ENCODE measurements at regions not wholly inside any gene's neighbourhood (a gene's known extent, or its start where the extent isn't known, plus 50 kb on each side); places are given as distances from the start of the nearest gene placed in this dataset.

DNA sequence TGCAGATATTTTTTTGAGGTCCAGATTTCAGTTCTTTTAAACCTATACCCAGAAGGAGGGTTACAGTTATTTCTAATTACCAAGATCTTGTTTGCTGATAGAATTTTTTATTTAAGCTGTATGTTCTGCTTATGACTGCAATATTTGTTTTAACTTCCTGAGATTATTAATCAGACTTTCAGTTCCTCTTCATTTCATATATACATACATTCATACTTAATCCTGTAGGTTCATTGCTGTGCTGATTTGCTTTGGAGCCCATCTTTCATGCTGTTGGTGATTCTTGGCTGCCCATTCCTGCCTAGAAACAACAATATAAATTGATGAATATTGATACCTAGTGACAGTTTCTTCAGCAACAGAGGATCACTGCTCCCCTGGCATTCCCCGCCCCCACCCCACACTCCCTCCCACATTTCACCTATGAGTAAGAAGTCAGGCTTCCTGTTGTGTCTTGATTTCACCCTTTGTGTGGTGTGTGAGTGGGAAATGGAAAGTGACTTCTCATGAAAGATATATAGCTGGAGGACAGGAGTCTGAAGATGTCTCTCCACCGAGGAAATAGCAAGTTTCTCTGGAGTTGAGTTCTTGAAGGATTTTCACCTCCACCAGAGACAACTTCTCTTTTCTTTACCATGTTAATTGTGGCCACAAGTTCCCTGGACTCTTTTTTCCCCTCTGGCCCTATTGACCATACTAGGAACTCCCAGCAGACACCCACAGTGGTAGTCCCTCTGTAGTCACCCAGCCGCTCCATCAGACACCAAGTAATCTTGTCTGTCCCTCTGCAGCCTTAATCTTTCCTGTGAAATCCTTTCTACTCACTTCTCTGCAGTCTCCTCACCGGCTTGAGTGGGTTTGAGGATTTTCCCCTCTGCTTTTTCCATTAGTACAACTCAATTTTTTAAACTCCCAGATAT is 118.4 kb downstream of the ASB9 start:
- Histone ChIP-seq H4K91ac (ENCODE audit: low read depth, low read length) (no peak overlapping the region), H3K4me3 (ENCODE audit: low read depth, low read length) (no peak overlapping the region), H3K23ac (ENCODE audit: low read length) (no peak overlapping the region), H2AK5ac (ENCODE audit: low read length) (no peak overlapping the region), H2AFZ (ENCODE audit: insufficient read depth, low read length, poor library complexity) (no peak overlapping the region), H3K9me3 (ENCODE audit: insufficient read depth, low read depth, low read length) (no peaks in the 10 kb centered on the region), H3K27me3 (ENCODE audit: insufficient read depth, low read length) (no peaks in the 10 kb centered on the region), H3K9ac (ENCODE audit: low read length) (no peak overlapping the region), H3K18ac (ENCODE audit: low read length) (no peak overlapping the region), H3K4me1 (ENCODE audit: control insufficient read depth in 1 of 2, insufficient read depth in 2 of 2, low read length in 2 of 2) (peaks cover 0 to 2% of the 10 kb centered on the region in 2 experiments), H3K79me1 (ENCODE audit: low read length) (no peaks in the 10 kb centered on the region), H2BK12ac (ENCODE audit: low read length) (no peak overlapping the region), H3K4ac (ENCODE audit: low read depth, low read length) (no peak overlapping the region), H3K27ac (ENCODE audit: low read depth, low read length) (no peak overlapping the region), H3K4me2 (ENCODE audit: low read length) (no peak overlapping the region), H4K8ac (ENCODE audit: low read depth, low read length) (no peak overlapping the region), H3K79me2 (ENCODE audit: control insufficient read depth, insufficient read depth, low read length, poor library complexity) (no peaks in the 10 kb centered on the region), H2BK120ac (ENCODE audit: insufficient read depth, low read length, poor library complexity) (no peak overlapping the region), H3K14ac (ENCODE audit: low read length) (no peak overlapping the region), H3K36me3 (ENCODE audit: control insufficient read depth in 1 of 2, insufficient read depth in 2 of 2, low read length in 2 of 2) (no peaks in the 10 kb centered on the region), H2BK5ac (ENCODE audit: low read depth, low read length, poor library complexity) (no peak overlapping the region), H4K12ac (ENCODE audit: low read depth, low read length) (no peak overlapping the region)
- no peak for DNase-seq
- no CpG with 5 or more reads among the region's 4 CpGs for WGBS (ENCODE audit: extremely low coverage, insufficient coverage, insufficient read length)

DNA sequence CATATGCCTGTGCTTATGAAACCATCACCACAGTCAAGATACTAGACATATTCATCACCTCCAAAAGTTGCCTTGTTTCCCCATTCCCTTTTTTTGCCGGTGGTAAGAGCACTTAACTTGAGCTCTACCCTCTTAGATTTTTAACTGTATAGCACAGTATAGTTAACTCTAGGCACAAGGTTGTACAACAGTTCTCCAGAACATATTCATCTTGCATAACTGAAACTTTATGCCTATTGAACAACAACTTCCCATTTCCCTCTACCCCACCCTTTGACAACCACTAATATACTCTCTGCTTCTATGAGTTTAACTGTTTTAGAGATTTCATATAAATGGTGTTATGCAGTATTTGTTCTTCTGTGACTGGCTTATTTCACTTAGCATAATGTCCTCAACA is 119.3 kb downstream of the ASB9 start:
- no peak overlapping the region for H3K4ac ChIP-seq (ENCODE audit: low read depth, low read length)
- DNase-seq = no peak
- no peak overlapping the region for H3K4me2 ChIP-seq (ENCODE audit: low read length)
- H3K79me1 ChIP-seq (ENCODE audit: low read length) = no peaks in the 10 kb centered on the region
- no peak overlapping the region for H4K91ac ChIP-seq (ENCODE audit: low read depth, low read length)
- H2BK12ac ChIP-seq (ENCODE audit: low read length) = no peak overlapping the region
- no peaks in the 10 kb centered on the region for H3K79me2 ChIP-seq (ENCODE audit: control insufficient read depth, insufficient read depth, low read length, poor library complexity)
- no peak overlapping the region for H3K9ac ChIP-seq (ENCODE audit: low read length)
- no peaks in the 10 kb centered on the region for H3K27me3 ChIP-seq (ENCODE audit: insufficient read depth, low read length)
- no peak overlapping the region for H3K27ac ChIP-seq (ENCODE audit: low read depth, low read length)
- no peaks in the 10 kb centered on the region for H3K9me3 ChIP-seq (ENCODE audit: insufficient read depth, low read depth, low read length)
- H3K4me3 ChIP-seq (ENCODE audit: low read depth, low read length) = no peak overlapping the region
- no peak overlapping the region for H3K18ac ChIP-seq (ENCODE audit: low read length)
- H2AFZ ChIP-seq (ENCODE audit: insufficient read depth, low read length, poor library complexity) = no peak overlapping the region
- H2BK5ac ChIP-seq (ENCODE audit: low read depth, low read length, poor library complexity) = no peak overlapping the region
- no peak overlapping the region for H3K14ac ChIP-seq (ENCODE audit: low read length)
- H2AK5ac ChIP-seq (ENCODE audit: low read length) = no peak overlapping the region
- no CpG with 5 or more reads among the region's 1 CpG for WGBS (ENCODE audit: extremely low coverage, insufficient coverage, insufficient read length)
- H4K12ac ChIP-seq (ENCODE audit: low read depth, low read length) = no peak overlapping the region
- H4K8ac ChIP-seq (ENCODE audit: low read depth, low read length) = no peak overlapping the region
- no peak overlapping the region for H2BK120ac ChIP-seq (ENCODE audit: insufficient read depth, low read length, poor library complexity)
- no peaks in the 10 kb centered on the region for H3K36me3 ChIP-seq (ENCODE audit: control insufficient read depth in 1 of 2, insufficient read depth in 2 of 2, low read length in 2 of 2)
- H3K4me1 ChIP-seq (ENCODE audit: control insufficient read depth in 1 of 2, insufficient read depth in 2 of 2, low read length in 2 of 2) = peaks cover 0 to 2% of the 10 kb centered on the region in 2 experiments
- no peak overlapping the region for H3K23ac ChIP-seq (ENCODE audit: low read length)

DNA sequence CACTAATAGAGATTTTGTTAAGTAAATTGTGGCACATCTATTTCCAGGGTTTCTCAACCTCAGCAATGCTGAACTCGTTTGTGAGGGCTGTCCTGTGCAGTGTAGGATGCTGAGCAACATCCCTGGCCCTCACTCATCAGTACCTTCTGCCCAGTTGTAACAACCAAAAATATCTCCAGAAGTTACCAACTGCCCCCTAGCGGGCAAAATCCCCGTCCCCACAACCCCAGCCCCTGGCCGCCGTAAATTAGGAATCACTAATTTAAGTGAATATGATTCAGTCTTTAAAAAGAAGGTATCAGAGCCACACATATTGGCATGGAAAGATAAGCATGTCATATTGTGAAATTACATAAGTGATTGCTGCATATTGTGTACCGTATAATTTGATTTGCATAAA is 123.4 kb downstream of the ASB9 start:
- no peak overlapping the region for H2BK12ac ChIP-seq (ENCODE audit: low read length)

DNA sequence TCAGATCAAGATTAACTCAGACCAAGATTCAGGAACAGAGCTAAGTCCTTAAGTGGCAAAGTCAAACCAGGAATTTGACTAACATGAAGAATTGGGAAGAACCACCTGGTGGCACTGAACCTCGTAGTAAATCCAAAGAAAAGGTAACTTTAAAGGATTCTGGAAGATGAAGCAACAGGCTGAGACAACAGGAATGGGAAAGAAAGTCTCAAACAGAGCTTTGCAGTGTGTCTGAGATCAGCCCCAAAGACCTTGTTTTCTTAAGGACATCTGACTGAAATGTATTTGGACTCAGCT is 126.1 kb downstream of the ASB9 start:
- no peak overlapping the region for H2BK12ac ChIP-seq (ENCODE audit: low read length)
- no CpG with 5 or more reads among the region's 1 CpG for WGBS (ENCODE audit: extremely low coverage, insufficient coverage, insufficient read length)
- no peak overlapping the region for H4K8ac ChIP-seq (ENCODE audit: low read depth, low read length)

More for the DNA sequence above, 123.4 kb downstream of the ASB9 start:
- no peak overlapping the region for H2BK5ac ChIP-seq (ENCODE audit: low read depth, low read length, poor library complexity)
- no peak overlapping the region for H3K27ac ChIP-seq (ENCODE audit: low read depth, low read length)
- no peak overlapping the region for H3K14ac ChIP-seq (ENCODE audit: low read length)
- H3K4me1 ChIP-seq (ENCODE audit: control insufficient read depth in 1 of 2, insufficient read depth in 2 of 2, low read length in 2 of 2) = no peaks in the 10 kb centered on the region
- no peak overlapping the region for H4K12ac ChIP-seq (ENCODE audit: low read depth, low read length)
- no peak overlapping the region for H3K4me2 ChIP-seq (ENCODE audit: low read length)
- H3K4ac ChIP-seq (ENCODE audit: low read depth, low read length) = no peak overlapping the region
- no peaks in the 10 kb centered on the region for H3K36me3 ChIP-seq (ENCODE audit: control insufficient read depth in 1 of 2, insufficient read depth in 2 of 2, low read length in 2 of 2)
- no peak overlapping the region for H3K23ac ChIP-seq (ENCODE audit: low read length)
- H3K79me1 ChIP-seq (ENCODE audit: low read length) = no peaks in the 10 kb centered on the region
- no CpG with 5 or more reads among the region's 6 CpGs for WGBS (ENCODE audit: extremely low coverage, insufficient coverage, insufficient read length)
- H3K79me2 ChIP-seq (ENCODE audit: control insufficient read depth, insufficient read depth, low read length, poor library complexity) = no peaks in the 10 kb centered on the region
- H3K9me3 ChIP-seq (ENCODE audit: insufficient read depth, low read depth, low read length) = no peaks in the 10 kb centered on the region
- H3K27me3 ChIP-seq (ENCODE audit: insufficient read depth, low read length) = no peaks in the 10 kb centered on the region
- H2AFZ ChIP-seq (ENCODE audit: insufficient read depth, low read length, poor library complexity) = no peak overlapping the region
- peak; percentile 9 to 48 for DNase-seq
- H2AK5ac ChIP-seq (ENCODE audit: low read length) = no peak overlapping the region
- H3K9ac ChIP-seq (ENCODE audit: low read length) = no peak overlapping the region
- H3K4me3 ChIP-seq (ENCODE audit: low read depth, low read length) = no peak overlapping the region
- no peak overlapping the region for H4K8ac ChIP-seq (ENCODE audit: low read depth, low read length)
- H4K91ac ChIP-seq (ENCODE audit: low read depth, low read length) = no peak overlapping the region
- H3K18ac ChIP-seq (ENCODE audit: low read length) = no peak overlapping the region
- no peak overlapping the region for H2BK120ac ChIP-seq (ENCODE audit: insufficient read depth, low read length, poor library complexity)

More for the DNA sequence above, 126.1 kb downstream of the ASB9 start:
- Histone ChIP-seq H4K12ac (ENCODE audit: low read depth, low read length) (no peak overlapping the region), H3K14ac (ENCODE audit: low read length) (no peak overlapping the region), H3K9me3 (ENCODE audit: insufficient read depth, low read depth, low read length) (no peaks in the 10 kb centered on the region), H2AK5ac (ENCODE audit: low read length) (no peak overlapping the region), H3K79me1 (ENCODE audit: low read length) (no peaks in the 10 kb centered on the region), H2AFZ (ENCODE audit: insufficient read depth, low read length, poor library complexity) (no peak overlapping the region), H3K23ac (ENCODE audit: low read length) (no peak overlapping the region), H3K9ac (ENCODE audit: low read length) (no peak overlapping the region), H2BK120ac (ENCODE audit: insufficient read depth, low read length, poor library complexity) (no peak overlapping the region), H3K27ac (ENCODE audit: low read depth, low read length) (no peak overlapping the region), H3K4ac (ENCODE audit: low read depth, low read length) (no peak overlapping the region), H3K4me2 (ENCODE audit: low read length) (no peak overlapping the region), H3K36me3 (ENCODE audit: control insufficient read depth in 1 of 2, insufficient read depth in 2 of 2, low read length in 2 of 2) (no peaks in the 10 kb centered on the region), H3K18ac (ENCODE audit: low read length) (no peak overlapping the region), H3K79me2 (ENCODE audit: control insufficient read depth, insufficient read depth, low read length, poor library complexity) (no peaks in the 10 kb centered on the region), H3K27me3 (ENCODE audit: insufficient read depth, low read length) (no peaks in the 10 kb centered on the region), H3K4me1 (ENCODE audit: control insufficient read depth in 1 of 2, insufficient read depth in 2 of 2, low read length in 2 of 2) (no peaks in the 10 kb centered on the region), H2BK5ac (ENCODE audit: low read depth, low read length, poor library complexity) (no peak overlapping the region), H4K91ac (ENCODE audit: low read depth, low read length) (no peak overlapping the region), H3K4me3 (ENCODE audit: low read depth, low read length) (no peak overlapping the region)
- no peak for DNase-seq

Measured in trophoblast cell (in vitro differentiated cells and primary cell).